ENCODE measurements at regions not wholly inside any gene's neighbourhood (a gene's known extent, or its start where the extent isn't known, plus 50 kb on each side); places are given as distances from the start of the nearest gene placed in this dataset.

DNA sequence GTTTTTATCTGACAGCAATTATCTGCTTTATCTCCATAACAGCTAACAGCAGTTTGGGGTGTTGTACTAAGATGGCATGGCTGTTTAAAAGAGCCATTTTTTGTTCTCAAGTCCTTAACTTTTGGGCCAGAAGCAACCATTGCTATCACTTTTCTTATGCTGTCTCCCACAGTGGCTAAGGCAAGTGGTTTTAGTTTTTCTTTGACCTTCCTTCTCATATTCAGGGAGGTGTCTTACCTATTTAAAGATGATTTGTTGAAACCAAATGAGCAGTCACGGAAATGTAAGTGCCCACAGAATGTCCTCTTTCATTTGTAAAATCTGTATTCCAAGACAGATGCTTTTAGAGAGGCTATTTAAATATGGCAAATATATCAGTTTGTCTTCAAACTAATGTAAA is 96.8 kb upstream of the USP15 start:
- TF ChIP-seq CTCF (IDR thresholded peaks at IDR 0.05) (no peak), POLR2A (IDR thresholded peaks at IDR 0.05) (no peak)

Data from adrenal gland (tissue), 5 donors.